Spleen (tissue), 11 donors: ENCODE measurements at regions not wholly inside any gene's neighbourhood (a gene's known extent, or its start where the extent isn't known, plus 50 kb on each side); places are given as distances from the start of the nearest gene placed in this dataset.

ENCODE experiments used
- DNase-seq: peaks from one replicate; pipeline ENCODE4 v3.0.0-alpha.2; 2020
- H3K27ac ChIP-seq, 8 donors: fragments of 200-600 bp; sonication (generic) in 7 of 8; 1 replicate in 4 of 8; 2 replicates in 4 of 8; pipeline versions ENCODE4 v1.5.0 to v1.8.0; 2016 to 2021; ENCODE audit warnings: inconsistent platforms in 4 of 8, mild to moderate bottlenecking in 4 of 8, moderate library complexity in 1 of 8
- H3K27me3 ChIP-seq, 7 donors: fragments of 200-600 bp; sonication (generic) in 6 of 7; replicated peaks in 1 of 7; 1 replicate in 4 of 7; 2 replicates in 3 of 7; pipeline versions ENCODE4 v1.5.0 to v1.8.0; 2016 to 2021; ENCODE audit warnings: inconsistent platforms in 3 of 7, mild to moderate bottlenecking in 1 of 7
- H3K36me3 ChIP-seq, 6 donors: fragments of 200-600 bp; sonication (generic) in 5 of 6; 1 replicate in 4 of 6; 2 replicates in 2 of 6; pipeline versions ENCODE4 v1.5.0 to v1.8.0; 2016 to 2021; ENCODE audit warnings: inconsistent platforms in 2 of 6
- H3K4me1 ChIP-seq, 6 donors: fragments of 200-600 bp; sonication (generic) in 5 of 6; 1 replicate in 3 of 6; 2 replicates in 3 of 6; pipeline versions ENCODE4 v1.5.0 to v1.8.0; 2016 to 2021; ENCODE audit warnings: inconsistent platforms in 3 of 6
- H3K4me3 ChIP-seq, 8 donors: fragments of 200-600 bp; sonication (generic) in 7 of 8; 1 replicate in 4 of 8; 2 replicates in 4 of 8; pipeline versions ENCODE4 v1.5.0 to v1.8.0; 2016 to 2021; ENCODE audit warnings: inconsistent platforms in 4 of 8, mild to moderate bottlenecking in 4 of 8, moderate library complexity in 2 of 8
- H3K9me3 ChIP-seq, 8 donors: fragments of 200-600 bp; sonication (generic) in 7 of 8; 1 replicate in 4 of 8; 2 replicates in 4 of 8; pipeline versions ENCODE4 v1.5.0 to v1.8.0; 2016 to 2021; ENCODE audit warnings: inconsistent platforms in 4 of 8
- CTCF ChIP-seq, 11 experiments: fragments of 200-600 bp in 7 of 11; fragments of 450-650 bp in 4 of 11; sonication (generic) in 4 of 11; IDR thresholded peaks in 8 of 11; conservative IDR thresholded peaks in 3 of 11; 1 replicate in 7 of 11; 2 replicates in 4 of 11; pipeline versions ENCODE4 v1.4.0 to v1.8.0; 2016 to 2021; ENCODE audit warnings: antibody characterized with exemption in 11 of 11, inconsistent platforms in 4 of 11, mild to moderate bottlenecking in 1 of 11
- POLR2A ChIP-seq, 3 donors: fragments of 450-650 bp; IDR thresholded peaks; one replicate each; pipeline ENCODE4 v1.5.1; 2017; ENCODE audit warnings: antibody characterized with exemption in 3 of 3, mild to moderate bottlenecking in 1 of 3
- POLR2AphosphoS5 ChIP-seq, 3 donors: sonication (generic); formaldehyde crosslinking; IDR thresholded peaks; one replicate each; pipeline ENCODE4 v1.5.1; 2017; ENCODE audit warnings: antibody characterized with exemption in 3 of 3
- WGBS, 5 donors: extraction: QIAGEN DNeasy Blood & Tissue Kit in 3 of 5; methylation state at CpG; one replicate each; pipeline versions ENCODE4 v1.1.5 to v1.1.7; 2013 to 2018; 5-methylcytosine and 5-hydroxymethylcytosine counted together
- intact Hi-C: fragments of 100-400 bp; cut with DNase I; formaldehyde crosslinking; loops from one replicate; pipeline ENCODE4 v1.15.0; 2023; ENCODE audit warnings: low total_unique reads
- donor health status: healthy with polysubstance abuse.
- donor health status: DM: no; HTN: no; CAD: no; lungs with moderate emphysema.
- donor health status: DM: no; HTN: no; CAD: no.
- donor health status: Bipolar disorder and iron deficiency.
- donor health status: healthy.
- donor health status: DM: no; HTN: no; CAD: no.
- donor health status: DM: yes; HTN: yes; CAD: no.

- intact Hi-C loops = no loop called here
- Histone ChIP-seq H3K27ac (no peak overlapping the region), H3K4me1 (no peaks in the 10 kb centered on the region), H3K4me3 (no peak overlapping the region), H3K27me3 (no peaks in the 10 kb centered on the region), H3K36me3 (no peaks in the 10 kb centered on the region), H3K9me3 (no peaks in the 10 kb centered on the region)
- no peak for DNase-seq
- 48 to 63% (median 62%) methylated on average over 5 of the region's 5 CpGs for WGBS, 5 donors
- TF ChIP-seq POLR2A (IDR thresholded peaks at IDR 0.05) = no peak
- TF ChIP-seq POLR2AphosphoS5 (IDR thresholded peaks at IDR 0.05) = no peak
- TF ChIP-seq CTCF (IDR thresholded peaks at IDR 0.05 in 8 of 11, conservative IDR thresholded peaks at IDR 0.05 in 3 of 11) = no peak
These were observed 177.8 kb upstream of the PARD3B start for GRCh38 chr2:204367466-204367865.

- intact Hi-C loops = no loop called here
- Histone ChIP-seq H3K4me1 (no peaks in the 10 kb centered on the region), H3K36me3 (no peaks in the 10 kb centered on the region), H3K27me3 (no peaks in the 10 kb centered on the region), H3K9me3 (no peaks in the 10 kb centered on the region), H3K4me3 (no peak overlapping the region), H3K27ac (no peak overlapping the region)
- DNase-seq = no peak
- TF ChIP-seq POLR2A (IDR thresholded peaks at IDR 0.05) (no peak), POLR2AphosphoS5 (IDR thresholded peaks at IDR 0.05) (no peak), CTCF (IDR thresholded peaks at IDR 0.05 in 8 of 11, conservative IDR thresholded peaks at IDR 0.05 in 3 of 11) (no peak)
- WGBS, 5 donors = 65 to 78% (median 74%) methylated on average over 4 of the region's 4 CpGs
These were observed 175.0 kb upstream of the PARD3B start for GRCh38 chr2:204370172-204370718.

- intact Hi-C loops = no loop called here
- Histone ChIP-seq H3K27ac (no peak overlapping the region), H3K9me3 (peaks cover 0 to 4% (median 0%) of the 10 kb centered on the region in 8 donors), H3K36me3 (no peaks in the 10 kb centered on the region), H3K4me1 (no peaks in the 10 kb centered on the region), H3K27me3 (no peaks in the 10 kb centered on the region), H3K4me3 (no peak overlapping the region)
- no peak for DNase-seq
- TF ChIP-seq CTCF (IDR thresholded peaks at IDR 0.05 in 8 of 11, conservative IDR thresholded peaks at IDR 0.05 in 3 of 11) (no peak), POLR2AphosphoS5 (IDR thresholded peaks at IDR 0.05) (no peak), POLR2A (IDR thresholded peaks at IDR 0.05) (no peak)
These were observed 171.3 kb upstream of the PARD3B start for GRCh38 chr2:204373942-204374341.

- Histone ChIP-seq H3K4me1 (no peaks in the 10 kb centered on the region), H3K27ac (no peak overlapping the region), H3K36me3 (no peaks in the 10 kb centered on the region), H3K9me3 (peaks cover 0 to 4% (median 0%) of the 10 kb centered on the region in 8 donors), H3K4me3 (no peak overlapping the region), H3K27me3 (no peaks in the 10 kb centered on the region)
- 67 to 75% (median 67%) methylated on average over 5 of the region's 5 CpGs for WGBS, 5 donors
- intact Hi-C loops = no loop called here
- DNase-seq = no peak
- TF ChIP-seq POLR2AphosphoS5 (IDR thresholded peaks at IDR 0.05) = no peak
These were observed 165.0 kb upstream of the PARD3B start for GRCh38 chr2:204380141-204380881.
